T follicular helper cell (primary cell): ENCODE measurements at regions not wholly inside any gene's neighbourhood (a gene's known extent, or its start where the extent isn't known, plus 50 kb on each side); places are given as distances from the start of the nearest gene placed in this dataset.
"Not testable (repeated sequence)": the region's sequence is repeated elsewhere in the genome, so short reads cannot be mapped to it uniquely, and the experiment has no call there.

Experiments
- DNase-seq: peaks from one replicate; pipeline ENCODE4 v3.0.0-alpha.2; 2020; ENCODE audit warnings: low read depth

DNA sequence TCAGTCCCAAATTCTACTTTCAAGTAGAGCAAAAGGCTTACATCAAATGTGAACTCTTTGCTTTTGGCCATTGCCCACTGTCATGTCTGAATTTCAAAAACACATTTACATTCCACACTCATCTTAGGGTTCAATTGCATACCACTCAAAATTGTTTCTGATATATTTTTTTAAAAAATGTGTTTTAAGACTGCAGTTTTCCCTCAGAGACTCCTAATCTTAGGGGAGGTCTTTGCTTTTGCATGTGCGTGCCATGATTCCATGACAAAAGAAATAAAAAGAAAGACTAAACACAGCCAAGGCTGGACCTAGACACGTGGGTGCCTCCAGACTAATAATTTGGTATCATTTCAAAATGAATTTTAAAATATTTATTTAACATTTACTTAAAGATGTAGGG is 396.8 kb upstream of the RASGRP1 start:
- DNase-seq, result no peak

DNA sequence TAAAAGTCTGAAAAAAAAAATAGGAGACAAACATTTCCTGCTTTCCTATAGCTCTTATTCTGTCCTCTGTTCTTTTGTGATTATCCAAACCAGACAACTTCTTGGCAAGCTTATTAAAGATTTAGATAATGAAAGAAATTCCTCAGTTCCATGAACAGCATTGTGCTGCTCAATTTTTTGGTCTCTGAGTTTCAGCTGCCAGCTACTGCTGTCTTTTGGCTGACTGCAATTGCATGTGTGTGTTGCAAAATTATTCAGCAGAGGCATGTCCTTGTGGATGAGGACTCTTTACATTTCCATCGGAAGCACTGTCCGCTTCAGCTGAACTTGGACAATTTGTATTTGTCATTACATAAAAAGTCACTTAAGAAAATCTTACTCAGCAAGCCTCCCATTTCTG is 397.3 kb upstream of the RASGRP1 start:
- DNase-seq, result no peak

- no peak for DNase-seq
These were observed 408.2 kb upstream of the RASGRP1 start for GRCh38 chr15:38972831-38973230.

- no peak for DNase-seq
These were observed 410.8 kb upstream of the RASGRP1 start for GRCh38 chr15:38975282-38975990.

DNA sequence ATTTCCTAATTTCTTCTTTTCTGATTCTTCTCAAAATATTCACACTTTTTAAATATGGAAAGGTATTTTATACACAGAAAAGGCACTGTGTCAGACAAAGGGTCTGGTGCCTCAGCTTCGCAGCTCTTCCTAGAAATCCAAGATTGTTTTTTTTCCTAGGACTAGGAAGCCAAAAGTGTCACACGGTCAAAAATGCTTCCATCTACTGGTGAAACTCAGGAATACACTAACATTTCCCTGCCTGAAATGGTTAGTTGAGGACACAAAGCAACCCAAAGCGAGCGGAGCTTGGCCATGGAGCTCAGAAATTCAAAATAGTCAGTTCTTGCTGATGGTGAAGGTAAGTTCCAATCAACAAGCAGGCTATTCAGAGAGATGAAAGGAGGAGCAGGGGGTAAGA is 426.5 kb upstream of the RASGRP1 start:
- DNase-seq, result no peak

- no peak for DNase-seq
These were observed 427.1 kb upstream of the RASGRP1 start for GRCh38 chr15:38991701-38992100.

GRCh38 chr15:38992506-38992905 is 427.9 kb upstream of the RASGRP1 start:
- no peak for DNase-seq

DNA sequence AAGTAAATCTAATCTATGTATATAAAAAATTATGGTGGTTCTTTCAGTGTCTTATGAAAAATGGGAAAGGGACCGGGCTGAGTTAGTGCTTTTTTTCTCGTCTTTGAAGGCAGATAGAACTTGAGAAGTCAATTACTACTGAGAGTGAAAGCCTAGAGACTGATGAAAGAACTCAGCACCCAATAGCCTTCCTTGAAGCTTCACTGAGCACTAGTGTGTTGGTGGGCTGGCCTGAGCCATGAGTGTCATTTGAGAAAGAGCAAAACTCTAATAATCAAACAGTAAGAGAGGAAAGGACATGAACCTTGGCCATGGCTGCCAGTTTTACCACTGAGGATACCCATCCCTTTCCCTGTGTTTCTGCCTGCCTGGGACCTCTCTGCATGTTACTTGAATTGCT is 428.3 kb upstream of the RASGRP1 start:
- no peak for DNase-seq

- DNase-seq, result no peak
These were observed 429.7 kb upstream of the RASGRP1 start for GRCh38 chr15:38994310-38994709.

GRCh38 chr15:38996111-38996631 is 431.6 kb upstream of the RASGRP1 start:
- DNase-seq, result no peak

DNA sequence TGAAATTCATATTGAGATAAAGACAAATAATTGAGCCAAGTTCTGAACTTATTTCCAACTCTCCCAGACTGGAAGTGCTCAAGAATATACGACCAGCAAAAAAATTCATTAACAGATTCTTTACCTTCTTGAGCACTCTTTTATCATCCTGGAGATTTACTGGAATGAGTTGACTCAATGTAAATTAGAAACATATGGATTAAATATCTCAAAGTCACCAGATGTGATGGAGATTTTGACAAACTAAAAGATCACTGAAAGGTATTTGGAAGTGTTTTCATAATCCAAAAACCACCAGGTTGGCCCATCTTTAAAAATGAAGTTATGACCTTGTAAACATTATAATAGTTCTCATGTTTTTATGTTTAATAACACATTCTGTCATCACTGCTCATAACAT is 433.2 kb upstream of the RASGRP1 start:
- DNase-seq, result no peak

DNA sequence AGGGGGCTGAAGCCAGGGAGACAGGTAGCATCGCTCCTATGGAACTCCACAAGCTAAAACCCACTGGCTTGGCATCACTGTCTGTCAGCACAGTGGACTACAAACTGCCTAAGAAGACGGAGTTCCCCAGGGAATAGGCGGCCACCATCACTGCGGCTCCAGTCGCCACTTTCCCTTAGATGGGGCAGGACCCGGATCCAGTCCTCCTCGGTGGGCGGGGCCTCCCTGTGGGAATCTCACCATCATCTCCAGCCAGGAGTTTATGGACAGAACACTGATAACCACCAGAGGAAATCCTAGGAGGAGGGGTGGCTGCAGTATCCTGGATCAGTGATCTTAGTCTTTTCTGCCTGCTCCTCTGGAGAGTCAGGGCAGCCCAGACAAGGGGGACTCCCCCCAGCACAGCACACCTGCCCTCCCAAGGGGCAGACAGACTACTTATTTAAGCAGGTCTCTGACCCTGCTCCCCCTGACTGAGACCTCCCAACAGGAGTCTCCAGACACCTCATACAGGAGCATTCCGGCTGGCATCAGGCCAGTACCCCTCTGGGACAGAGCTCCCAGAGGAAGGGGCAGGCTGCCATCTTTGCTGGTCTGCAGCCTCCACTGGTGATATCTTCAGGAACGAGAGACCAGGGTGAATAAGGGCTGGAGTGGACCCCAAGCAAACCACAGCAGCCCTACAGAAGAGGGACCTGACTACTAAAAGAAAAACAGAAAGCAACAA is 435.6 kb upstream of the RASGRP1 start:
- DNase-seq, result no peak

DNA sequence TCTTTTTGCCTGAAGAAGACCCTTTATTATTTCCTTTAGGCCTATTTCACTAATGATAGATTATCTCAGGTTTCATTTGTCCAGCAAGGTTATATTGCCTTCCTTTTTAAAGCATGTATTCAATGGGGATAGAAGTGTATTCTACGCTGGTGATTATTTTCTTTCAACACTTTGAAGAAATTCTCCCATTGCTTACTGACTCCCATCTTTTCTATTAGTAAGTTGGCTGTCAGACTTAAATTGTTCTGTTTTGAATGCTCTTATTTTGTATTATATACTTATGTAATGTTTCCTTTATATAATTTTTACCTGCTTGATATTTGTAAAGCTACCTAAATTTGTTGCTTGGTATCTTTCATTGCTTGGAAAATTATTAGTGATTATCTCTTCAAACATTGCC is 445.1 kb upstream of the RASGRP1 start:
- DNase-seq, result no peak

DNA sequence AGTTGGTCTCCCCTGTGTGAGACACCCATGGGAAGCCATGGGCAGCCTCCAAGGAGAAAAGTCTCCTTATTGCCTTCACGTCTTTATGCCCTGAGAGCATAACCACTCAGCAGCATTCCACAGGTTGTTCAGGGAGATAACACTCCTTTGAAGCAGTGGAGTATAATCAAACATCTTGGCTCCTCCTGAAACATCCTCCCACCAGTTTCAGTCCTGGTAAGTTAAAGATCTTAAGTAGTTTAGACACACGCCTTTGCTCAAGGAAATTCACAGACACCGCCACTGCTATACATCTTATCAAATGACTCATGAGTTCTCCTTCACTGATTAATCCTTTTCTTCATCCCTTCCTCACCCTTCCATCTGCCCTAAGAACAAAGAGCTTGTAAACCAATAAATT is 446.5 kb upstream of the RASGRP1 start:
- not testable (repeated sequence) for DNase-seq

DNA sequence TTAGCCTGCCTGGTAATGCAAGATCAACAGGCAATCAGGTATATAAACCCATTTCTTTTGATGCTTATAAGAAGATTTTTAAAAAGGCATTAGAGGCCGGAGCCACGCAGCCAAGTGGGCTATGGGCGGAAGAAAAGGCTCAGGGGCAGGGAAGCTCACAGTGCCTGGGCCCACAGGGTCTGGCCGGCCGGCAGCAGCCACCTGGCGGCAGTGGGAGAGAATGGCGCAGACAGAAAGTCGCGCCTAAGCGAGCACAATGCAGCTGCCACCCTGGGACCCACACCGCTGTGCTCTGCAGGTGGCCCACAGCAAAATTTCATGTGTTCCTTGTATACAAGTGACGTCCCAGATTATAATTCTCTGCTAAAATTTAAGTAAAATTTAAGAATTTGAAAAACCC is 448.6 kb upstream of the RASGRP1 start:
- no peak for DNase-seq

GRCh38 chr15:39014682-39015081 is 450.1 kb upstream of the RASGRP1 start:
- DNase-seq, result no peak

GRCh38 chr15:39016706-39017105 is 452.1 kb upstream of the RASGRP1 start:
- DNase-seq, result no peak

DNA sequence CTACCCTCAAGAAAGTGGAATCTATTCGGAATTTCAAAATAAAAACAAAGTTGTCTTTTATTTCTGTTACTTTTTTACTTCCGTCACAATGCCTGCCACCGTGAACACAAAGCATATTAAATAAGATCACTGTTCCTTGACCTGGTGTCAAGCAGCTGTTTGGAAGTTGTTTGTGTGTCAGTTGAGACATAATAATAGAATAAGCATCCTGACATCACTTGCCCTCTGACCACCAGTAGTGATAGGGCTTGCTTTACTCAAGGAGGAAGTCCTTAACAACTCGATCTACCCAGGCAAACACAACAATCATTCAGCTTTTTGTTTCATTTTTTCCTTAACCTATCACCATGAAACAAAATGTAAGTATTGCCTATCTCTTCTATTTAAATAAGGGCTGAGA is 454.4 kb upstream of the RASGRP1 start:
- no peak for DNase-seq

- DNase-seq, result no peak
These were observed 456.7 kb upstream of the RASGRP1 start for GRCh38 chr15:39021341-39021740.

- DNase-seq, result no peak
These were observed 458.1 kb upstream of the RASGRP1 start for GRCh38 chr15:39022532-39023305.

GRCh38 chr15:39025321-39025720 is 460.7 kb upstream of the RASGRP1 start:
- no peak for DNase-seq

- no peak for DNase-seq
These were observed 461.3 kb upstream of the RASGRP1 start for GRCh38 chr15:39025881-39026280.

DNA sequence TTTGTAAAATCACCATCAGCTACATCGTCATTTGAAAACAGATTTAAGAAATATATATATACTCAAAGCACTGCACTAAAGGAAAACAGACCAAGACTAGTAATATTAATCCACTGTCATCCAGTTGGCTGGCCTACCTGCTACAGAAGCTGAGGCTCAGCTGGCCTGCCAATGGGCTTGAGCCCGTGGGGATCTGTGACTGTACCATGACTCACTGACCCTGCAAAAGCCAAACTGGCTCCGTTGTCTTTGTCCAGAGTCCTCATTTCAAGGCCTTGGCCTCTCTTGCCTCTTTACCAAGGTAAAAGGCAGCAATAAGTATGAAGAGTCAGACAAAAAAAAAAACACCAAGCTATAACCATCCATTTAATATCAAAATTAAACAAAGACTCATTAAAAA is 463.5 kb upstream of the RASGRP1 start:
- no peak for DNase-seq
